ENCODE measurements at regions not wholly inside any gene's neighbourhood (a gene's known extent, or its start where the extent isn't known, plus 50 kb on each side); places are given as distances from the start of the nearest gene placed in this dataset.

GRCh38 chr17:14753383-14753782, 452.5 kb downstream of the HS3ST3B1 start:
- TF ChIP-seq CTCF (IDR thresholded peaks at IDR 0.05): no peak
- no peak for TF ChIP-seq POLR2A (IDR thresholded peaks at IDR 0.05)
